ENCODE measurements at regions not wholly inside any gene's neighbourhood (a gene's known extent, or its start where the extent isn't known, plus 50 kb on each side); places are given as distances from the start of the nearest gene placed in this dataset.

GRCh38 chr12:30082381-30082780 lies 298.6 kb upstream of the TMTC1 start:
- no peak for DNase-seq

GRCh38 chr12:30074916-30075315 lies 291.2 kb upstream of the TMTC1 start:
- no peak for DNase-seq

- no peak for DNase-seq
These were observed 289.1 kb upstream of the TMTC1 start for GRCh38 chr12:30072824-30073223.

GRCh38 chr12:30067146-30067545 lies 283.4 kb upstream of the TMTC1 start:
- no peak for DNase-seq

DNA sequence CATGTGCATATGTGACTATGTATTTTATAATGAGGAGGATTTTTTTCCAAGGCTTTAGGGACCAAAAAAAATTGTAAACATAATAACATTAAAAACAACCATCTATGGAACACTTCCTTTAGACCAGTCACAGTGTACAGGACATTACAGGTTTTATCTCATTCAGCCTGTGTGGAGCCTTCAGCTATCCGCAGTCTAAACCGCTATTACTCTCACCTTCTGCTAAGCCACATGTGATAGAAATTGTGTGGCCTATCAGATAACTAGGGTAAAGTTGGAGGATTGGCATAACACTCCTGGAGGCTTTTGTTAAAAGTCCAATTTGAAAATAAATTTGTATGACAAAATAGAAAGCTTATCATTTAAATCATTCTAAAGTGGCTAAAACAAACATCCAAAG lies 281.2 kb upstream of the TMTC1 start:
- no peak for DNase-seq

DNA sequence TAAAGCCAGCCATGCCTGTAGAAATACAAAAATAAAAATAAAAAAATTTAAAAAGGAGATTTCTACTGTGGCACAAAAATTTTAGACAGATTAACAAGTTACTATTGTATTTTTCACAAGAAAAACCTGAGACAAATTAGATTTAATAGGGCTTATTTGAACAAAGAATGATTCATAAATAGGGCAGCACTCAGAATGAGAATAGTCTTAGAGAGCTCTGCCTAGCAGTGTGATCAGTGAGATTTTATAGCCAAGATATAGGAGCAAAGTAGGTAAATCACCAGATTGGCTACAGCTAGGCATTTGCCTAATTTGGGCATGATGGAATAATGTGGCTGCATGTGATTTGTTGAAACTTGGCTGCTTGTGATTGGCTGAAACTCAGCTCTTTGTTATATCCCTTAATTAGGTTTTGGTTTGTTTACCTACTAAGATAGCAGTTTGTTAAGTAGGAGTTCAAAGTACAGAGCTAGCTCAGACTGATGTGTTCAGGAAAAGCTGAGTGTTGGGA lies 279.7 kb upstream of the TMTC1 start:
- DNase-seq = no peak

GRCh38 chr12:30048371-30048770 lies 264.6 kb upstream of the TMTC1 start:
- no peak for DNase-seq

DNA sequence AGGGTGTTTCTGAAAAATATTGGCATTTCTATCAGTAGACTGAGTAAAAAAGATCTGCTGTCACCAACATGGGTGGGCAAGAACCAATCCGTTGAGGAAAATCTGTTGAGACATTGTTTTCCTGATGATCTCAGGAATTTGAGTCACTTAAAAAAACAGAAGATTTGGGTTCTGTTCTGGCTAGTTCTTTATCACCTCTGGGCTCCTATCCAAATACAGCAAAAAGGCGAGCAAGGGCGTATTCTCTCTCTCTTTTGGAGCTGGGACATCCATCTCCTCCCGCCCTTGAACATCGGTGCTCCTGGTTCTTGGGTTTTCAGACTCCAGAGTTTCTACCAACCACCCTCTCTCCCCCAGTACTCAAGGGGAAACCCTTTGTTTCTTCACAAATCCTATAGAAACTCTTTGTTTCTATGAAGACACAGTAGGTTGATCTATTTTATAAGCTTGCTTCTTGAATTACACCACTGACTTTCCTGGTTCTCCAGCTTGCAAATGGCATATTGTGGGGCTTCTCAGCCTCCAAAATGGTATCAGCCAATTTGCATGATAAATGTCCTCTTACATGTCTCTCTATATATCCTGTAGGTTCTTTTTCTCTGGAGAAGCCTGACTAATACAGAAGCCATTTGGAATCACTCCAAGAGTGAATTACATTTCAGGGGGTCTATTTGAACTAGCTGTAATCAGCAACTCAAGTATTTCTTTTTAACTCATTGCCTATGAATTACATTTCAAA lies 263.9 kb upstream of the TMTC1 start:
- DNase-seq = no peak

DNA sequence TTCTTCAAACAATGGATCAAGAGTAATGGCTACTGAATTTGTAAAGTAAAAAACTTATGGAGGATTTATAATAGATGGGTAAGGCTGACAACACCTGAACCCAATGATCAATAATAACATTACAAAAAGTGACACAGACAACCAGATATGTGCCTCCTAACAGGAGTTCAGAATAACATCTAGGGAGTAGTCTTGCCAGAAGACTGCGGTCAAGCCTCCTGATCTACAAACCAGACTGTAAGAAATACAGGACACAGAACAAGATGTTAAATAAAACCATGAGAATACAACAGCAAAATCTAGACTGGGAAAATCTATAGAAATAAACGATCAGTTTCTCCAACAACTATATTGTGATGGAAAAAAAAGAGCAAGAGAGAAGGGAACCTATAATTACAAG lies 262.6 kb upstream of the TMTC1 start:
- DNase-seq = no peak

DNA sequence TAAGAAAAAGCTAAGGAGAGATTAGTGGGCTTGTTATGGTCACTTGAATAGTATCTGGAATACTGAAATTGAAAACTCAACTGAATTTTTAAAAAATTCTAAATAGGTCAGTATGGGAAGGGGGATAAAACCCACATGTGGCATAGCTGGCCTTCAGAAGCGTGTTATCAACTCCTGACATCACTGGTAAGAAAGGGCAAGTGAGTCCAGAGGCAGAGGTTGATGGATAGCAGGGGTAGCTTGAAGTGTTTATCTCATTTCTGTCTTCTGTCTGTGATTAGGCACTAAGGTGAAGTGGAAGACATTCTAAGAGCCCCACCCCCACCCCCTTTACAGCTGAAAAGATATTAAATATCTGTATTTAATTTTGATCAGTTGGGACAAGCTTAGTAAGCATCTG lies 261.4 kb upstream of the TMTC1 start:
- DNase-seq = no peak

- DNase-seq = no peak
These were observed 260.5 kb upstream of the TMTC1 start for GRCh38 chr12:30044206-30044605.

DNA sequence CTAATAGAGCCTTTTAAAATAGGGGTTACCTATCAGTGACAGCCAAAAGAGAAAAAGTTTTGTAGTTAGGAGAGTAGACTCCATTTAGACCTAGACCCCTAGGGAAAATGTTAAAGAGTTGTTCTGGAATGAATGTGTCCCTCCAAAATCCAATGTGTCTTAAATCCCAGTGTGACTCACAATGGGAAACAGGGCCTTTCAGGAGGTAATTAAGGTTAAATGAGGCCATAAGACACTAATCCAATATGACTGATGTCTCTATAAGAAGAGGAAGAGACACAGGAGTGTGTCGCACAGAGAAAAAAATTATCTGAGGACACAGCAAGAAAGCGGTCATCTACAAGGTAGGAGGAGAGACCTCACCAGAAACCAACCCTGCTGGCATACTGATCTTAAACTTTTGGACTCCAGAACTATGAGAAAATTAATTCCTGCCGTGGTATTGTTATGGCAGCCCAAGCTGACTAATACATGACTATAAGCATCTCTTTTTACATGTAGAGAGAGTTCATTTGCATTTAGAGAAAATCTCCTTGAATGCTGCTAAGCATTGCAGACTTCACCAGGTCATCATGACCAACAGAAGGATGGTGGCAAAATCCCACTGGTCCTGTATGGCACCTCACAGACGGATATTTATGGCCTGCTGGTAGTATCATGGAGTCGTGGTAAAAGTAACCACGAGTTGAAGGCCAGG lies 259.6 kb upstream of the TMTC1 start:
- no peak for DNase-seq

DNA sequence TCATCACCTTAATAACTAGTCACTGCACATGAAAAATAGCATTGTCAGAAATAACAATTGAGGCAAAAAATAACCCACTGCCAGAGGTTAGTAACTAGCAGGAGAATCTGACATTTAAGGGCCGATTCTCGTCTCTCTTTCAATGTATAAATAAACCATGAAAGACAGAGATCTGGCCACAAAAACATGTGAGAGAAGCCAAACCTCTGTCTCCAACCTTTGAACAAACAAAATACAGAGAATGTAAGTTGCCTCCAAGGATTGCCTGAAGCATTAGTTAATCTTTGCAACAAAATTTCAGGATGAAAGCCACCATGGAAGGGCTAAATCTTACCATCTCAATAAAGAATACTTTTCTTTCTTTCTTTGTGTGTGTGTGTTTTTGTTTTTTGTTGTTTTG lies 257.4 kb upstream of the TMTC1 start:
- no peak for DNase-seq

DNA sequence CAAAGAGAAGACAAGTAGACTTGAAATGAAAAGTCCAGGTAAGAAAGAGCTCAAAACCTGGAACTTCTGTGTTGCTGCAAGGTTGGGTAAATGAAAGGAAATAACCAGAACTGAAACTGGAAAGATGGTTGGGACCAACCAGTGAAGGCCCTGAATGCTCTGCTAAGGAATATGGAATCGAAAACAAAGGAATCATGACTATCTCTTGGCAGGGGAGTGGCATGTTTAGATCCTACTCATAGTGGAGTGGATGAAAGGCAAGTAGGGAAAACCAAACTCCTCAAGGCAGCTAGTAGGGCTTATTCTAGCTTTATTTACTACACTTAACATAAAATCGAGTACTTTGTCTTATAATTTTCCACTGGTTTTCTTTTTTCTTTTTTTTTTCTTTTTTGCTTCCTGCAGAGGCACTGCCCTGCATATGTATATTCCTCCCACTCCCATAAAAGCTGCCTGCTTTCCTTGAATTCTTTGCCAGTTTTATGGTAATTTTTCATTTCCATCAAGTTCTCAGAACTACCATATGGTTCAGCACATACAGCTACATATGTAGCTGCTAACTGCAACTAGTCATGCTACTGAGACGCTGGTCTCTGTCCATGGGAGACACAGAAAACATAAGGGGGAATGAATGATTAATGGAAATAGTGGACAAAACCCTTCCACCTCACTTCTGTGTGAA lies 247.1 kb upstream of the TMTC1 start:
- no peak for DNase-seq

DNA sequence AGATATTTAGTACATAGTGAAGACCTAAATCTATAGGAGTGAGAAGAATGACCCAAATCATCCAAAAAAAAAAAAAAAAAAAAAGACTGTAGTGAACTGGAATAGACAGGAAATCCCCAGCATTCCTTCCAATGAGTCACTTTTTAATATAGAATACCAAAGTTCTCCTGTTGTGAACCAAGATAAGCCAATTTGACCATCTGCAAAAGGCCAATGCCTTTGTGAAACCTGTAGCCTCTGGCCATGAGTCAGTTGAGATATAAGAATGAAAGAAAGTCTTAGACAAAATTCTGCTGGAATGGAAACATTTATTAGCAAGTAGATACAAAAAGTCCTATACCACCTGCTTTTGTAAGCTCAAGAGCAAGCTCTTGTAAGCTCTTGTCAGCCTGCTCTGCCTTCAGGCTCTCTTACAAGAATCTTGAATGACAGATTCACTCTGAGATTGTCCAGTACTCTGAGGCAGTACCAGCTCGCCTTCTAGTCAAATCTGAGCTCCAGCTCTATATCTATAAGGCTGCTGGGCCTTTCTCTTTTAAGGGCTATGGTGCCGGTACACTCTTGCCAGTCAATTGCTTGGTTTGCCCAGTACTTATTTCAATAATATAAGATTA lies 243.0 kb upstream of the TMTC1 start:
- DNase-seq = no peak

DNA sequence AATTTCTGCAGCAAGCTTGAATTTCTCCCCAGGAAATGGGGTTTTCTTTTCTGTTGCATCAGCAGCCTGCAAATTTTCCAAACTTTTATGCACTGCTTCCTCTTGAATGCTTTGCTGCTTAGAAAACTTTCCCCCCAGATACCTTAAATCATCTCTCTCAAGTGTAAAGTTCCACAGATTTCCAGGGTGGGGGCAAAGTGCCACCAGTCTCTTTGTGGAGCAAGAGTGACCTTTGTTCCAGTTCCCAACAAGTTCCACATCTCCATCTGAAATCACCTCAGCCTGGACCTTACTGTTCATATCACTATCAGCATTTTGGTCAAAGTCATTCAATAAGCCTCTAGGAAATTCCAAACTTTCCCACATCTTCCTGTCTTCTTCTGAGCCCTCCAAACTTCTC lies 241.6 kb upstream of the TMTC1 start:
- DNase-seq = no peak

GRCh38 chr12:30023186-30023585 lies 239.4 kb upstream of the TMTC1 start:
- DNase-seq = no peak

DNA sequence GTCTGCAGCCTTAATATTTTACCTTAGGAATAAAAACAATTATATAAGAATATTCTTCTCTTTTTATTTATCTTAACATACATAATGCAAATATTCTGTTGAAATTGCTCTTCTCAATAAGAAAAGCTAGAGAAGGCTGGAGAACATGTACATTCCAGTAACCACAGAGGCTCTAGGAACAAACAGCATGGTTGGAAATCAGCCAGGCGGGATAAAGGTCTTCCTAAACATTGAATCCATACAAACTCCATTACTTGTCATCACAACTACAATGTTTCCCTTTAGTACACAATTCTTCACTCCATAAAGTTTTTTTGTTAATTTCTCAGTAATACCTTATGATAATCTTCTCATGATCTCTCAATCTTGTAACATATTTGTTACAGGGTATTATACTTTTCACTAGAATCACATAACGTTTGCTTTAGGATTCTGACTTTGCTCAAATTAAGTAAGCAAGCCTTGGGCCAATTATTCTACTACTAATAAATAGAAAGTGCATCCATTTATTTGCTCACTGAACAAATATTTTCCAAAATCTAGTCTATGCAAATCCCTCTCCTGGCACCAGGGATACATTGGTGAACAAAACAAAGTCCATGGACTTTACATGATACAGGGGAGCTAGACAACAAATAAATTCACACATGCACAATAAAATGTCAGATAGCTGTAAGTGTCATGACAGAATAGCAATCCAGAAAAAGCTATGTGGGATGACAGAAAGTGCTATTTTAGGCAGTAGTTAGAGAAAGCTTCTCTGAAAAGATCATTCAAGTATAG lies 237.5 kb upstream of the TMTC1 start:
- no peak for DNase-seq

GRCh38 chr12:30019366-30020140 lies 235.8 kb upstream of the TMTC1 start:
- DNase-seq = no peak

- DNase-seq = no peak
These were observed 232.9 kb upstream of the TMTC1 start for GRCh38 chr12:30016540-30017055.

- no peak for DNase-seq
These were observed 232.0 kb upstream of the TMTC1 start for GRCh38 chr12:30015631-30016337.
